ENCODE measurements at regions not wholly inside any gene's neighbourhood (a gene's known extent, or its start where the extent isn't known, plus 50 kb on each side); places are given as distances from the start of the nearest gene placed in this dataset.

DNA sequence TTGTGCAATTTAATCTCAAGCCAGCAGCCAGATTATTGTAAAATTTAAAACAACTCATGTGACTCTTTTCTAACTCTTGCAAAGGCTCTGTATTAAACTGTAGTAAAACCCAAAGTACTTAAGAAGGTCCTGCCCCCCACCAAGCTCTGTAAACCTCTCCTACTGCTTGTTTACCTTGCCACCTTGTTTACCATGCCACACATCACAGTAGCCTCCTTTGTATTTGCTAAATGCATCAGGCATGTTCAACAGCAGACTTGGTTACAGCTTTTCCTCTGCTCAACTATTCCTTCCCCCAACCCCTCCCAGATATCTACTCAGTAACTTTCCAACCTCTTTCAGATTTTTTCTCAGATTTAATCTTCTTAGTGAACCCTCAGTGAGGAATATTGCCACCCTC is 861.6 kb downstream of the METTL15 start:
- Histone ChIP-seq H3K9me1 (replicated peaks; ENCODE audit: control insufficient read depth, extremely low read depth, insufficient read depth, low read length) (no peaks in the 10 kb centered on the region), H2AFZ (ENCODE audit: low read depth, low read length) (no peak overlapping the region), H3K36me3 (ENCODE audit: control insufficient read depth in 2 of 2, extremely low read depth in 1 of 2, insufficient read depth in 2 of 2, low read length in 2 of 2) (no peaks in the 10 kb centered on the region), H3K4me1 (ENCODE audit: control insufficient read depth, extremely low read depth, insufficient read depth, low read length) (peaks cover under 1% of the 10 kb centered on the region), H4K20me1 (replicated peaks; ENCODE audit: control insufficient read depth, extremely low read depth, insufficient read depth, low read length) (no peaks in the 10 kb centered on the region), H3K4me3 (replicated peaks in 1 of 3; ENCODE audit: insufficient read depth in 1 of 3, low read depth in 1 of 3, low read length in 3 of 3) (no peak overlapping the region), H3K9ac (replicated peaks; ENCODE audit: extremely low read depth, insufficient read depth, low read length) (no peak overlapping the region), H3K4me2 (ENCODE audit: insufficient read depth, low read length) (no peak overlapping the region), H3K79me2 (ENCODE audit: control insufficient read depth, insufficient read depth, low read length) (no peaks in the 10 kb centered on the region), H3K27me3 (ENCODE audit: control insufficient read depth in 2 of 2, insufficient read depth in 2 of 2, low read length in 2 of 2) (no peaks in the 10 kb centered on the region), H3K27ac (ENCODE audit: insufficient read depth, low read depth, low read length) (no peak overlapping the region), H3K9me3 (replicated peaks; ENCODE audit: control insufficient read depth, insufficient read depth, low read length) (no peaks in the 10 kb centered on the region)
- no TSS peak for BruUV-seq (replicated peaks)
- DNase-seq (ENCODE audit: low read depth, low spot score) (no peak), FAIRE-seq (no peak)
- intact Hi-C loops (cut with micrococcal nuclease) (no loop called here), dilution Hi-C loops (cut with MboI; ENCODE audit: extremely low pct_ligation_motif_present, low sequenced_read_pairs) (no loop called here)
- TF ChIP-seq GATA2 (IDR thresholded peaks at IDR 0.05; ENCODE audit: insufficient read depth, insufficient read length, low read depth, low read length) (no peak), FOS (IDR thresholded peaks at IDR 0.05; ENCODE audit: borderline replicate concordance, insufficient read depth, low read length) (no peak), EZH2 (IDR thresholded peaks at IDR 0.05; ENCODE audit: borderline replicate concordance, low read depth, low read length, severe bottlenecking) (no peak), POLR2AphosphoS5 (IDR thresholded peaks at IDR 0.05; ENCODE audit: insufficient read depth, low read depth, low read length) (no peak)
- ChIA-PET POLR2A (no interaction called here), CTCF (interaction anchor here (1.5 to 2.5 kb wide), 2 partner anchors 38 to 190 kb away, joined by 5 to 7 read pairs; no protein-coding TSS in a partner anchor)

DNA sequence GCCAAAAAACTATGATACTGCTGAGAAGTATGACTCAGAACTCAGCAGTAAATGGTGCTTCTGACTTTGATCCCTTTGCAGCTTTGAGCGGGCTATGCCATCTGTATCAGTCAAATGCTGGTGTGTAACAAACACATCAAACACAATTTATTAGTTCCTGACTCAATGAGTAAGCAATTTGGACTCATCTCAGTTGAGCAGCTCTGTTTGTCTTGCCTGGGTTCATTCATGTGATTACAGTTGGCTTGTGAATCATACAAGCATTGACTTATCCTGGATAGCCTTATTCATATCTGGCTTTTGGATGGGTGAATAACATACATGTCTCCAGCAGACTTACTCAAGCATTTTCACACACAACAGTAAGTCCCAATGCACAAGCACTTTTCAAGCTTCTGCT is 858.8 kb downstream of the METTL15 start:
- no peak for FAIRE-seq
- dilution Hi-C loops (cut with MboI; ENCODE audit: extremely low pct_ligation_motif_present, low sequenced_read_pairs), result no loop called here

More for the DNA sequence above, 858.8 kb downstream of the METTL15 start:
- Histone ChIP-seq H3K9me1 (replicated peaks; ENCODE audit: control insufficient read depth, extremely low read depth, insufficient read depth, low read length) (no peaks in the 10 kb centered on the region), H3K27me3 (ENCODE audit: control insufficient read depth in 2 of 2, insufficient read depth in 2 of 2, low read length in 2 of 2) (no peaks in the 10 kb centered on the region), H3K9ac (replicated peaks; ENCODE audit: extremely low read depth, insufficient read depth, low read length) (no peak overlapping the region), H3K27ac (ENCODE audit: insufficient read depth, low read depth, low read length) (no peak overlapping the region), H3K36me3 (ENCODE audit: control insufficient read depth in 2 of 2, extremely low read depth in 1 of 2, insufficient read depth in 2 of 2, low read length in 2 of 2) (no peaks in the 10 kb centered on the region), H2AFZ (ENCODE audit: low read depth, low read length) (no peak overlapping the region), H3K4me2 (ENCODE audit: insufficient read depth, low read length) (no peak overlapping the region), H3K9me3 (replicated peaks; ENCODE audit: control insufficient read depth, insufficient read depth, low read length) (no peaks in the 10 kb centered on the region), H4K20me1 (replicated peaks; ENCODE audit: control insufficient read depth, extremely low read depth, insufficient read depth, low read length) (no peaks in the 10 kb centered on the region), H3K4me1 (ENCODE audit: control insufficient read depth, extremely low read depth, insufficient read depth, low read length) (peaks cover 3% of the 10 kb centered on the region), H3K4me3 (replicated peaks in 1 of 3; ENCODE audit: insufficient read depth in 1 of 3, low read depth in 1 of 3, low read length in 3 of 3) (no peak overlapping the region), H3K79me2 (ENCODE audit: control insufficient read depth, insufficient read depth, low read length) (no peaks in the 10 kb centered on the region)
- CTCF ChIA-PET, result interaction anchor here (1.5 to 2.5 kb wide), 2 partner anchors 9 to 15 kb away, joined by 5 to 6 read pairs; no protein-coding TSS in a partner anchor
- intact Hi-C loops (cut with micrococcal nuclease), result no loop called here
- POLR2A ChIA-PET, result no interaction called here
- TF ChIP-seq POLR2A (IDR thresholded peaks at IDR 0.05; ENCODE audit: low read depth, low read length) (no peak), MYC (IDR thresholded peaks at IDR 0.05; ENCODE audit: low read depth, low read length) (no peak), JUN (IDR thresholded peaks at IDR 0.05; ENCODE audit: borderline replicate concordance, insufficient read depth, insufficient read length, low read depth) (no peak), GATA2 (IDR thresholded peaks at IDR 0.05; ENCODE audit: insufficient read depth, insufficient read length, low read depth, low read length) (no peak), EZH2 (IDR thresholded peaks at IDR 0.05; ENCODE audit: borderline replicate concordance, low read depth, low read length, severe bottlenecking) (no peak), POLR2AphosphoS5 (IDR thresholded peaks at IDR 0.05; ENCODE audit: insufficient read depth, low read depth, low read length) (no peak), FOS (IDR thresholded peaks at IDR 0.05; ENCODE audit: borderline replicate concordance, insufficient read depth, low read length) (no peak)
- TF ChIP-seq, protein P1, sequence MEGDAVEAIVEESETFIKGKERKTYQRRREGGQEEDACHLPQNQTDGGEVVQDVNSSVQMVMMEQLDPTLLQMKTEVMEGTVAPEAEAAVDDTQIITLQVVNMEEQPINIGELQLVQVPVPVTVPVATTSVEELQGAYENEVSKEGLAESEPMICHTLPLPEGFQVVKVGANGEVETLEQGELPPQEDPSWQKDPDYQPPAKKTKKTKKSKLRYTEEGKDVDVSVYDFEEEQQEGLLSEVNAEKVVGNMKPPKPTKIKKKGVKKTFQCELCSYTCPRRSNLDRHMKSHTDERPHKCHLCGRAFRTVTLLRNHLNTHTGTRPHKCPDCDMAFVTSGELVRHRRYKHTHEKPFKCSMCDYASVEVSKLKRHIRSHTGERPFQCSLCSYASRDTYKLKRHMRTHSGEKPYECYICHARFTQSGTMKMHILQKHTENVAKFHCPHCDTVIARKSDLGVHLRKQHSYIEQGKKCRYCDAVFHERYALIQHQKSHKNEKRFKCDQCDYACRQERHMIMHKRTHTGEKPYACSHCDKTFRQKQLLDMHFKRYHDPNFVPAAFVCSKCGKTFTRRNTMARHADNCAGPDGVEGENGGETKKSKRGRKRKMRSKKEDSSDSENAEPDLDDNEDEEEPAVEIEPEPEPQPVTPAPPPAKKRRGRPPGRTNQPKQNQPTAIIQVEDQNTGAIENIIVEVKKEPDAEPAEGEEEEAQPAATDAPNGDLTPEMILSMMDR (IDR thresholded peaks at IDR 0.05; ENCODE audit: extremely low read depth in 1 of 2, insufficient read depth in 1 of 2, low read depth in 1 of 2, low read length in 2 of 2), result no peak
- TF ChIP-seq, protein P2, sequence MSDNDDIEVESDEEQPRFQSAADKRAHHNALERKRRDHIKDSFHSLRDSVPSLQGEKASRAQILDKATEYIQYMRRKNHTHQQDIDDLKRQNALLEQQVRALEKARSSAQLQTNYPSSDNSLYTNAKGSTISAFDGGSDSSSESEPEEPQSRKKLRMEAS (IDR thresholded peaks at IDR 0.05; ENCODE audit: insufficient read depth, insufficient read length), result no peak
- no peak for DNase-seq (ENCODE audit: low read depth, low spot score)
- no TSS peak for BruUV-seq (replicated peaks)
